HepG2 (cell line): ENCODE measurements at regions not wholly inside any gene's neighbourhood (a gene's known extent, or its start where the extent isn't known, plus 50 kb on each side); places are given as distances from the start of the nearest gene placed in this dataset.

Experiments used
- ATAC-seq: fragments of 200-7000 bp; cut with Tn5 transposase; 3 replicates; pipeline ENCODE4 v1.9.1; 2020; ENCODE audit warnings: mild to moderate bottlenecking, moderate library complexity
- BruUV-seq: library from RNA; stranded (reverse); fragments of 400-500 nt; replicated peaks from 2 replicates; lab custom pipeline; 2021; lab: Mats Ljungman, UMichigan
- CTCF ChIA-PET: fragments of 300-600 bp; formaldehyde crosslinking; extraction: SDS; loops from one replicate; lab custom pipeline; 2021; ENCODE audit warnings: low total read pairs, inconsistent platforms, low intra/inter-chr PET ratio; lab: Yijun Ruan, JAX
- POLR2A ChIA-PET: fragments of 350-600 bp; sonication (Branson Sonifier 250); formaldehyde crosslinking; loops from one replicate; lab custom pipeline; 2020; ENCODE audit warnings: antibody characterized with exemption, inconsistent platforms; lab: Yijun Ruan, JAX
- DNase-seq: peaks from one replicate; pipeline ENCODE4 v3.0.0-alpha.2; 2015; ENCODE audit warnings: low spot score
- FAIRE-seq: peaks from 3 replicates; lab custom pipeline; 2011; peaks lifted over from hg19 to GRCh38; lab: Jason Lieb, UNC
- H2AFZ ChIP-seq: one replicate; pipeline ENCODE4 v1.6.1; 2011; ENCODE audit warnings: low read length, inconsistent platforms
- H3K27ac ChIP-seq: fragments of 300-600 bp; 3 replicates; pipeline ENCODE4 v1.8.0; 2011; ENCODE audit warnings: mixed run types, mild to moderate bottlenecking, mixed read lengths, low read length, inconsistent platforms; ENCODE audit not compliant: insufficient read depth; ENCODE audit errors: extremely low read length
- H3K27me3 ChIP-seq, 2 experiments: fragments of 200-600 bp in 1 of 2; 2 replicates in 1 of 2; 3 replicates in 1 of 2; pipeline versions ENCODE4 v1.6.0 to v1.8.0; 2011; ENCODE audit warnings: low read length in 2 of 2, mild to moderate bottlenecking in 2 of 2, moderate library complexity in 2 of 2, inconsistent platforms in 1 of 2; ENCODE audit not compliant: insufficient read depth in 2 of 2, control insufficient read depth in 1 of 2
- H3K36me3 ChIP-seq, 2 experiments: fragments of 200-600 bp in 1 of 2; replicated peaks in 1 of 2; 2 replicates in 1 of 2; 3 replicates in 1 of 2; pipeline versions ENCODE4 v1.5.1 to v1.8.0; 2011; ENCODE audit warnings: low read length in 2 of 2, inconsistent platforms in 1 of 2; ENCODE audit not compliant: insufficient read depth in 2 of 2, control insufficient read depth in 1 of 2
- H3K4me1 ChIP-seq: 2 replicates; pipeline ENCODE4 v1.5.1; 2012; ENCODE audit warnings: low read length, inconsistent platforms; ENCODE audit not compliant: insufficient read depth
- H3K4me2 ChIP-seq: 2 replicates; pipeline ENCODE4 v1.6.0; 2011; ENCODE audit warnings: low read depth, low read length, inconsistent platforms
- H3K4me3 ChIP-seq, 3 experiments: fragments of 200-600 bp in 1 of 3; sonication (generic), shearing (Covaris generic) in 1 of 3; replicated peaks in 1 of 3; 2 replicates each; pipeline ENCODE4 v1.5.1; 2011 to 2016; ENCODE audit warnings: low read length in 3 of 3, inconsistent platforms in 2 of 3, low read depth in 2 of 3, mild to moderate bottlenecking in 2 of 3, control low read depth in 1 of 3, mixed read lengths in 1 of 3; ENCODE audit not compliant: insufficient read depth in 1 of 3
- H3K79me2 ChIP-seq: one replicate; pipeline ENCODE4 v1.6.1; 2011; ENCODE audit warnings: low read length, inconsistent platforms; ENCODE audit not compliant: insufficient read depth
- H3K9ac ChIP-seq: 2 replicates; pipeline ENCODE4 v1.6.0; 2011; ENCODE audit warnings: mild to moderate bottlenecking, low read depth, low read length, inconsistent platforms; ENCODE audit not compliant: insufficient read depth
- H3K9me3 ChIP-seq: 2 replicates; pipeline ENCODE4 v1.5.1; 2012; ENCODE audit warnings: mild to moderate bottlenecking, low read length
- H4K20me1 ChIP-seq: 2 replicates; pipeline ENCODE4 v1.6.0; 2011; ENCODE audit warnings: inconsistent platforms, mild to moderate bottlenecking, low read length, moderate library complexity; ENCODE audit not compliant: insufficient read depth
- FIP1L1 ChIP-seq: fragments of 200-400 bp; formaldehyde crosslinking; IDR thresholded peaks from 2 replicates; pipeline ENCODE4 v1.6.1; 2018; ENCODE audit warnings: low read depth, mild to moderate bottlenecking, low read length, moderate library complexity, borderline replicate concordance; ENCODE audit not compliant: insufficient read depth
- GPN1 ChIP-seq: sonication (generic); formaldehyde crosslinking; IDR thresholded peaks from 2 replicates; pipeline ENCODE4 v1.5.1; 2020; ENCODE audit warnings: missing genetic modification reagents, borderline replicate concordance
- HNF4G ChIP-seq, 2 experiments: sonication (generic) in 1 of 2; formaldehyde crosslinking in 1 of 2; IDR thresholded peaks; 2 replicates each; pipeline versions ENCODE4 v1.4.0 to v1.6.1; 2011 to 2020; ENCODE audit warnings: borderline replicate concordance in 2 of 2, low read depth in 2 of 2, mild to moderate bottlenecking in 2 of 2, low read length in 1 of 2, missing genetic modification reagents in 1 of 2, moderate library complexity in 1 of 2
- MZF1 ChIP-seq: sonication (generic); formaldehyde crosslinking; IDR thresholded peaks from 2 replicates; pipeline ENCODE4 v1.8.1; 2023; ENCODE audit warnings: mild to moderate bottlenecking, missing genetic modification reagents, borderline replicate concordance
- RFX3 ChIP-seq: IDR thresholded peaks from 2 replicates; pipeline ENCODE4 v1.6.1; 2016; ENCODE audit warnings: missing biosample characterization, missing genetic modification reagents
- SNRNP70 ChIP-seq: fragments of 200-400 bp; formaldehyde crosslinking; IDR thresholded peaks from 2 replicates; pipeline ENCODE4 v1.6.1; 2017; ENCODE audit warnings: mild to moderate bottlenecking, low read depth, low read length, moderate library complexity
- ZNF331 ChIP-seq: sonication (generic); formaldehyde crosslinking; IDR thresholded peaks from 2 replicates; pipeline ENCODE4 v1.4.0; 2020; ENCODE audit warnings: missing genetic modification reagents
- ZNF343 ChIP-seq: sonication (generic); formaldehyde crosslinking; IDR thresholded peaks from 2 replicates; pipeline ENCODE4 v1.4.0; 2020; ENCODE audit warnings: mild to moderate bottlenecking, missing genetic modification reagents
- WGBS: methylation state at CpG from one replicate; pipeline ENCODE4 v1.1.6; 2017; ENCODE audit warnings: low lambda C conversion rate; 5-methylcytosine and 5-hydroxymethylcytosine counted together
- in situ Hi-C: cut with HindIII; loops from 2 replicates; pipeline ENCODE4 v1.10.0; 2017; ENCODE audit warnings: low pct_unique_long_range_greater_than_20kb; ENCODE audit not compliant: extremely low pct_ligation_motif_present
- intact Hi-C: fragments of 100-400 bp; cut with micrococcal nuclease; formaldehyde crosslinking; loops from one replicate; pipeline ENCODE4 v1.10.0; 2022; ENCODE audit not compliant: unreplicated experiment
- TF ChIP-seq, protein P1 (sequence below): sonication (generic); formaldehyde crosslinking; IDR thresholded peaks from 2 replicates; pipeline ENCODE4 v1.4.0; 2020; ENCODE audit warnings: mild to moderate bottlenecking, low read depth, missing genetic modification reagents

DNA sequence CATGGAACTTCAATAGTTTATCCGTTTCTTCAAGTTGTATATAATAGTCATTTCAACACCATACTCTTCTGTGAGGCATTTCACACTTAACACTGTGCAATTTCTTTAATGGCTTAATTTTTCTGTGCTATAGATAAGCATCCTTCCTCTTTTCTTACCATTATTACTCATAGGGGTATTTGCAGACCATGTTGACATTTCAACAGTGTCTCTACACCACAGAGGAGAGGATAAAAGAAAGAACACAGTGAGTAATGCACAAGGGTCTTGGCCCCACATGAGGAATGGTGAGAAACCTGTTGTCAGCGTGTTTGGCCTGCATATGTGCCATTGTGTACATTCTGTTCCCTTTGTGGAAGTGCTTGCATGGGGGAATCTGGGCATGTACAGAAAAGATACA is 421.5 kb upstream of the MDGA2 start:
- WGBS, result 10% methylated on average over 2 of the region's 2 CpGs
- intact Hi-C loops, result no loop called here
- Histone ChIP-seq H3K79me2 (no peaks in the 10 kb centered on the region), H2AFZ (no peak overlapping the region), H3K9ac (no peak overlapping the region), H3K36me3 (no peaks in the 10 kb centered on the region), H4K20me1 (no peaks in the 10 kb centered on the region), H3K4me3 (no peak overlapping the region), H3K4me2 (no peak overlapping the region), H3K9me3 (peaks cover 40% of the 10 kb centered on the region), H3K27me3 (no peaks in the 10 kb centered on the region), H3K27ac (no peak overlapping the region), H3K4me1 (no peaks in the 10 kb centered on the region)
- in situ Hi-C loops, result no loop called here
- BruUV-seq, result no TSS peak
- no peak for ATAC-seq
- no peak for DNase-seq
- POLR2A ChIA-PET, result no interaction called here
- no peak for FAIRE-seq
- CTCF ChIA-PET, result no interaction called here
- TF ChIP-seq ZNF343 (no peak), HNF4G (IDR thresholded peaks at IDR 0.05; ENCODE audit: borderline replicate concordance, low read depth, low read length) (no peak), HNF4G (CRISPR knock-in tag; IDR thresholded peaks at IDR 0.05; ENCODE audit: borderline replicate concordance, low read depth) (no peak), GPN1 (CRISPR knock-in tag) (no peak), SNRNP70 (no peak), FIP1L1 (no peak), RFX3 (CRISPR knock-in tag) (no peak), ZNF331 (CRISPR knock-in tag) (no peak), MZF1 (CRISPR knock-in tag) (no peak)
- TF ChIP-seq, protein P1, sequence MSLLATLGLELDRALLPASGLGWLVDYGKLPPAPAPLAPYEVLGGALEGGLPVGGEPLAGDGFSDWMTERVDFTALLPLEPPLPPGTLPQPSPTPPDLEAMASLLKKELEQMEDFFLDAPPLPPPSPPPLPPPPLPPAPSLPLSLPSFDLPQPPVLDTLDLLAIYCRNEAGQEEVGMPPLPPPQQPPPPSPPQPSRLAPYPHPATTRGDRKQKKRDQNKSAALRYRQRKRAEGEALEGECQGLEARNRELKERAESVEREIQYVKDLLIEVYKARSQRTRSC (CRISPR knock-in tag), result no peak
